ENCODE measurements at regions not wholly inside any gene's neighbourhood (a gene's known extent, or its start where the extent isn't known, plus 50 kb on each side); places are given as distances from the start of the nearest gene placed in this dataset.

- H3K36me3 Mint-ChIP-seq (ENCODE audit: low read depth): no peaks in the 10 kb centered on the region
- H3K4me3 Mint-ChIP-seq: no peak overlapping the region
- H3K9me3 Mint-ChIP-seq: no peaks in the 10 kb centered on the region
- no peaks in the 10 kb centered on the region for H3K27me3 Mint-ChIP-seq (ENCODE audit: low read depth)
- intact Hi-C loops (cut with micrococcal nuclease): no loop called here
- H3K27ac Mint-ChIP-seq: no peak overlapping the region
- no peaks in the 10 kb centered on the region for H3K4me1 Mint-ChIP-seq (ENCODE audit: low read depth)
- DNase-seq: no peak
- CTCF ChIA-PET: no interaction called here
Observed at GRCh38 chr13:76210262-76210661, 574.1 kb downstream of the LMO7 start.

GRCh38 chr13:76198568-76199163 is 562.5 kb downstream of the LMO7 start:
- Mint-ChIP-seq H3K4me3 (no peak overlapping the region), H3K36me3 (ENCODE audit: low read depth) (no peaks in the 10 kb centered on the region)

GRCh38 chr13:76189882-76190519 is 553.9 kb downstream of the LMO7 start:
- H3K4me3 Mint-ChIP-seq: no peak overlapping the region
- H3K9me3 Mint-ChIP-seq: no peaks in the 10 kb centered on the region
- H3K27ac Mint-ChIP-seq: no peak overlapping the region
- CTCF ChIA-PET: interaction anchor here (0.7 kb wide), 1 partner anchor 1226 kb away, joined by 3 read pairs; no protein-coding TSS in a partner anchor
- H3K4me1 Mint-ChIP-seq (ENCODE audit: low read depth): no peaks in the 10 kb centered on the region
- no peak for DNase-seq
- no peaks in the 10 kb centered on the region for H3K36me3 Mint-ChIP-seq (ENCODE audit: low read depth)
- intact Hi-C loops (cut with micrococcal nuclease): no loop called here
- no peaks in the 10 kb centered on the region for H3K27me3 Mint-ChIP-seq (ENCODE audit: low read depth)

More at GRCh38 chr13:76198568-76199163, 562.5 kb downstream of the LMO7 start:
- no peak for DNase-seq
- intact Hi-C loops (cut with micrococcal nuclease): no loop called here
- CTCF ChIA-PET: no interaction called here
- H3K4me1 Mint-ChIP-seq (ENCODE audit: low read depth): no peaks in the 10 kb centered on the region
- no peaks in the 10 kb centered on the region for H3K9me3 Mint-ChIP-seq
- no peak overlapping the region for H3K27ac Mint-ChIP-seq
- H3K27me3 Mint-ChIP-seq (ENCODE audit: low read depth): no peaks in the 10 kb centered on the region

- DNase-seq: no peak
- Mint-ChIP-seq H3K4me1 (ENCODE audit: low read depth) (no peaks in the 10 kb centered on the region), H3K4me3 (no peak overlapping the region)
Observed at GRCh38 chr13:76175961-76176725, 540.0 kb downstream of the LMO7 start.

GRCh38 chr13:76168661-76169060 is 532.5 kb downstream of the LMO7 start:
- Mint-ChIP-seq H3K27me3 (ENCODE audit: low read depth) (peaks cover 4% of the 10 kb centered on the region), H3K4me1 (ENCODE audit: low read depth) (no peaks in the 10 kb centered on the region), H3K27ac (no peak overlapping the region), H3K4me3 (no peak overlapping the region), H3K36me3 (ENCODE audit: low read depth) (no peaks in the 10 kb centered on the region), H3K9me3 (peaks cover 3% of the 10 kb centered on the region)
- DNase-seq: no peak
- intact Hi-C loops (cut with micrococcal nuclease): no loop called here
- CTCF ChIA-PET: no interaction called here

More at GRCh38 chr13:76175961-76176725, 540.0 kb downstream of the LMO7 start:
- H3K27me3 Mint-ChIP-seq (ENCODE audit: low read depth): no peaks in the 10 kb centered on the region
- H3K9me3 Mint-ChIP-seq: no peaks in the 10 kb centered on the region
- H3K36me3 Mint-ChIP-seq (ENCODE audit: low read depth): no peaks in the 10 kb centered on the region
- CTCF ChIA-PET: no interaction called here
- no peak overlapping the region for H3K27ac Mint-ChIP-seq
- intact Hi-C loops (cut with micrococcal nuclease): no loop called here

- H3K27ac Mint-ChIP-seq: no peak overlapping the region
- no peaks in the 10 kb centered on the region for H3K4me1 Mint-ChIP-seq (ENCODE audit: low read depth)
- no peak overlapping the region for H3K4me3 Mint-ChIP-seq
- intact Hi-C loops (cut with micrococcal nuclease): no loop called here
- peaks cover 7% of the 10 kb centered on the region for H3K27me3 Mint-ChIP-seq (ENCODE audit: low read depth)
- DNase-seq: no peak
- CTCF ChIA-PET: no interaction called here
- H3K36me3 Mint-ChIP-seq (ENCODE audit: low read depth): no peaks in the 10 kb centered on the region
- peaks cover 3% of the 10 kb centered on the region for H3K9me3 Mint-ChIP-seq
Observed at GRCh38 chr13:76164290-76164689, 528.2 kb downstream of the LMO7 start.

- DNase-seq: no peak
- peaks cover 7% of the 10 kb centered on the region for H3K27me3 Mint-ChIP-seq (ENCODE audit: low read depth)
Observed at GRCh38 chr13:76163761-76164160, 527.6 kb downstream of the LMO7 start.

GRCh38 chr13:76160961-76161925 is 525.1 kb downstream of the LMO7 start:
- no peak overlapping the region for H3K4me3 Mint-ChIP-seq
- H3K9me3 Mint-ChIP-seq: no peaks in the 10 kb centered on the region
- H3K27me3 Mint-ChIP-seq (ENCODE audit: low read depth): peaks cover 2% of the 10 kb centered on the region
- no peak for DNase-seq
- H3K36me3 Mint-ChIP-seq (ENCODE audit: low read depth): no peaks in the 10 kb centered on the region
- H3K4me1 Mint-ChIP-seq (ENCODE audit: low read depth): no peaks in the 10 kb centered on the region
- no peak overlapping the region for H3K27ac Mint-ChIP-seq
- CTCF ChIA-PET: no interaction called here
- intact Hi-C loops (cut with micrococcal nuclease): no loop called here

More at GRCh38 chr13:76163761-76164160, 527.6 kb downstream of the LMO7 start:
- H3K4me1 Mint-ChIP-seq (ENCODE audit: low read depth): no peaks in the 10 kb centered on the region
- no peak overlapping the region for H3K27ac Mint-ChIP-seq
- no peaks in the 10 kb centered on the region for H3K36me3 Mint-ChIP-seq (ENCODE audit: low read depth)
- CTCF ChIA-PET: no interaction called here
- intact Hi-C loops (cut with micrococcal nuclease): no loop called here
- peaks cover 3% of the 10 kb centered on the region for H3K9me3 Mint-ChIP-seq
- no peak overlapping the region for H3K4me3 Mint-ChIP-seq

GRCh38 chr13:76160506-76160905 is 524.4 kb downstream of the LMO7 start:
- Mint-ChIP-seq H3K27ac (no peak overlapping the region), H3K4me3 (no peak overlapping the region), H3K9me3 (no peaks in the 10 kb centered on the region), H3K4me1 (ENCODE audit: low read depth) (no peaks in the 10 kb centered on the region), H3K27me3 (ENCODE audit: low read depth) (peaks cover 2% of the 10 kb centered on the region), H3K36me3 (ENCODE audit: low read depth) (no peaks in the 10 kb centered on the region)
- intact Hi-C loops (cut with micrococcal nuclease): no loop called here
- CTCF ChIA-PET: no interaction called here
- DNase-seq: no peak

GRCh38 chr13:76157926-76158325 is 521.8 kb downstream of the LMO7 start:
- Mint-ChIP-seq H3K27me3 (ENCODE audit: low read depth) (peaks cover 2% of the 10 kb centered on the region), H3K27ac (no peak overlapping the region), H3K36me3 (ENCODE audit: low read depth) (no peaks in the 10 kb centered on the region), H3K4me3 (no peak overlapping the region), H3K4me1 (ENCODE audit: low read depth) (no peaks in the 10 kb centered on the region), H3K9me3 (no peaks in the 10 kb centered on the region)
- CTCF ChIA-PET: no interaction called here
- DNase-seq: no peak
- intact Hi-C loops (cut with micrococcal nuclease): no loop called here

GRCh38 chr13:76153239-76153638 is 517.1 kb downstream of the LMO7 start:
- CTCF ChIA-PET: no interaction called here
- Mint-ChIP-seq H3K27ac (no peak overlapping the region), H3K27me3 (ENCODE audit: low read depth) (peaks cover 3% of the 10 kb centered on the region), H3K4me1 (ENCODE audit: low read depth) (no peaks in the 10 kb centered on the region), H3K4me3 (no peak overlapping the region), H3K9me3 (no peaks in the 10 kb centered on the region), H3K36me3 (ENCODE audit: low read depth) (no peaks in the 10 kb centered on the region)
- DNase-seq: no peak
- intact Hi-C loops (cut with micrococcal nuclease): no loop called here

GRCh38 chr13:76148926-76149325 is 512.8 kb downstream of the LMO7 start:
- no peak overlapping the region for H3K4me3 Mint-ChIP-seq
- H3K27ac Mint-ChIP-seq: no peak overlapping the region
- H3K4me1 Mint-ChIP-seq (ENCODE audit: low read depth): no peaks in the 10 kb centered on the region
- intact Hi-C loops (cut with micrococcal nuclease): no loop called here
- DNase-seq: no peak
- H3K36me3 Mint-ChIP-seq (ENCODE audit: low read depth): no peaks in the 10 kb centered on the region
- peaks cover 3% of the 10 kb centered on the region for H3K27me3 Mint-ChIP-seq (ENCODE audit: low read depth)
- CTCF ChIA-PET: no interaction called here
- no peaks in the 10 kb centered on the region for H3K9me3 Mint-ChIP-seq
